Fibroblast of lung (primary cell): ENCODE measurements at regions not wholly inside any gene's neighbourhood (a gene's known extent, or its start where the extent isn't known, plus 50 kb on each side); places are given as distances from the start of the nearest gene placed in this dataset.

Experiments
- CTCF ChIP-seq, 2 donors: IDR thresholded peaks in 1 of 2; conservative IDR thresholded peaks in 1 of 2; 1 replicate in 1 of 2; 2 replicates in 1 of 2; pipeline ENCODE4 v1.5.1; 2011 to 2012; ENCODE audit warnings: low read length in 2 of 2, control low read depth in 1 of 2, inconsistent platforms in 1 of 2, low read depth in 1 of 2, mild to moderate bottlenecking in 1 of 2
- EZH2 ChIP-seq: IDR thresholded peaks from 2 replicates; pipeline ENCODE4 v1.5.1; 2012; ENCODE audit warnings: low read length, control low read depth, mild to moderate bottlenecking; ENCODE audit errors: missing control alignments

DNA sequence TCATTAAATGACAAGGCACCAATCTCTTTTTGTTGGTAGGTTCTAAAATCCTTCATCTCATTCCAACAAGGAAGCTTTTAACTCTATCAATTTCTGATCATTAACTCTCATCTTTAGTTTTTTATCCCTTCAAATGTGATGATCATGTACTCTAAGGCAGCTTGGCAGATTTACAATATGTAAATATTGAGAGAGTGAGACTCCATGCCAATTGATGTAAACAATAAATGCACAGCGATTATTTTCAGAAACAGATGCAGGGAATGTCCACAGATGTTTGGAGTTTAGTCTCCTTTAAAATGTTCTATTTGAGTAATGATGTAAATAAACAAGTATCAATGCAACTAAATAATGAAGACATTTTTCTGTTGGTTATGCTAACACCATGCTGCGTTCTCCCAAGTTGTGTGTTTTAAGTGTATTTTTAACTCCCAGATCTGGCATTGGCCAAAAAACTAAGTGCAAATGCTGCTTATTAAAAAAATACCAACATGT lies 213.8 kb downstream of the AHR start:
- TF ChIP-seq CTCF (conservative IDR thresholded peaks at IDR 0.05 in 1 of 2, IDR thresholded peaks at IDR 0.05 in 1 of 2; ENCODE audit: low read depth in 1 of 2, low read length in 2 of 2) (no peak), EZH2 (no peak)
